SK-N-SH treated with all-trans-retinoic acid at 6 μM for 48 hours (cell line): ENCODE measurements at regions not wholly inside any gene's neighbourhood (a gene's known extent, or its start where the extent isn't known, plus 50 kb on each side); places are given as distances from the start of the nearest gene placed in this dataset.

Experiments used
- ATAC-seq: fragments of 200-7000 bp; cut with Tn5 transposase; 3 replicates; pipeline ENCODE4 v1.9.1; 2020; ENCODE audit warnings: mild to moderate bottlenecking, moderate library complexity
- ARNTL ChIP-seq: fragments of 450-650 bp; formaldehyde crosslinking; IDR thresholded peaks from 2 replicates; pipeline ENCODE4 v1.5.0; 2020; ENCODE audit warnings: low read depth, mild to moderate bottlenecking, moderate library complexity, borderline replicate concordance
- CSDC2 ChIP-seq: fragments of 250-450 bp; sonication (Bioruptor Pico); IDR thresholded peaks from 2 replicates; pipeline ENCODE4 v1.5.0; 2020; ENCODE audit warnings: mild to moderate bottlenecking, moderate library complexity
- GLIS3 ChIP-seq: fragments of 250-450 bp; sonication (Bioruptor Pico); IDR thresholded peaks from 2 replicates; pipeline ENCODE4 v1.5.0; 2020; ENCODE audit warnings: mild to moderate bottlenecking, moderate library complexity
- ISL1 ChIP-seq: fragments of 250-450 bp; sonication (Bioruptor Pico); IDR thresholded peaks from 2 replicates; pipeline ENCODE4 v2.1.2; 2022; ENCODE audit warnings: mild to moderate bottlenecking, moderate library complexity
- PATZ1 ChIP-seq: fragments of 250-450 bp; sonication (Bioruptor Pico); IDR thresholded peaks from 2 replicates; pipeline ENCODE4 v1.8.0; 2020; ENCODE audit warnings: mild to moderate bottlenecking, moderate library complexity, borderline replicate concordance
- PPARA ChIP-seq: fragments of 250-450 bp; sonication (Bioruptor Pico); IDR thresholded peaks from 2 replicates; pipeline ENCODE4 v1.5.0; 2020; ENCODE audit warnings: mild to moderate bottlenecking, borderline replicate concordance
- RARB ChIP-seq: fragments of 250-450 bp; sonication (Bioruptor Pico); IDR thresholded peaks from 2 replicates; pipeline ENCODE4 v1.8.0; 2021; ENCODE audit warnings: mild to moderate bottlenecking, moderate library complexity
- TCF4 ChIP-seq: fragments of 250-450 bp; sonication (Bioruptor Pico); IDR thresholded peaks from 2 replicates; pipeline ENCODE4 v1.8.0; 2021; ENCODE audit warnings: mild to moderate bottlenecking, moderate library complexity, borderline replicate concordance
- TOX ChIP-seq: fragments of 250-450 bp; sonication (Bioruptor Pico); IDR thresholded peaks from 2 replicates; pipeline ENCODE4 v1.8.0; 2021; ENCODE audit warnings: mild to moderate bottlenecking, moderate library complexity, borderline replicate concordance
- ZC3H10 ChIP-seq: fragments of 250-450 bp; sonication (Bioruptor Pico); IDR thresholded peaks from 2 replicates; pipeline ENCODE4 v1.5.1; 2021; ENCODE audit warnings: mild to moderate bottlenecking, moderate library complexity
- ZFP3 ChIP-seq: fragments of 250-450 bp; sonication (Bioruptor Pico); IDR thresholded peaks from 2 replicates; pipeline ENCODE4 v1.5.0; 2020; ENCODE audit warnings: mild to moderate bottlenecking, moderate library complexity
- ZFP30 ChIP-seq: fragments of 450-650 bp; formaldehyde crosslinking; IDR thresholded peaks from 2 replicates; pipeline ENCODE4 v1.5.0; 2022; ENCODE audit warnings: mild to moderate bottlenecking, moderate library complexity
- ZNF565 ChIP-seq: fragments of 450-650 bp; formaldehyde crosslinking; conservative IDR thresholded peaks from 2 replicates; pipeline ENCODE4 v1.5.0; 2020; ENCODE audit warnings: low read depth, mild to moderate bottlenecking, moderate library complexity
- ZNF70 ChIP-seq: fragments of 450-650 bp; formaldehyde crosslinking; IDR thresholded peaks from 2 replicates; pipeline ENCODE4 v1.5.0; 2020; ENCODE audit warnings: mild to moderate bottlenecking, moderate library complexity
- ZNF8 ChIP-seq: fragments of 450-650 bp; formaldehyde crosslinking; IDR thresholded peaks from 2 replicates; pipeline ENCODE4 v1.5.0; 2020; ENCODE audit warnings: mild to moderate bottlenecking, moderate library complexity
- TF ChIP-seq, protein P1 (sequence below): fragments of 250-450 bp; sonication (Bioruptor Pico); IDR thresholded peaks from 2 replicates; pipeline ENCODE4 v1.5.1; 2020; ENCODE audit warnings: low read depth, mild to moderate bottlenecking, moderate library complexity
- TF ChIP-seq, protein P2 (sequence below): fragments of 250-450 bp; sonication (Bioruptor Pico); IDR thresholded peaks from 2 replicates; pipeline ENCODE4 v1.5.0; 2020; ENCODE audit warnings: mild to moderate bottlenecking, moderate library complexity

DNA sequence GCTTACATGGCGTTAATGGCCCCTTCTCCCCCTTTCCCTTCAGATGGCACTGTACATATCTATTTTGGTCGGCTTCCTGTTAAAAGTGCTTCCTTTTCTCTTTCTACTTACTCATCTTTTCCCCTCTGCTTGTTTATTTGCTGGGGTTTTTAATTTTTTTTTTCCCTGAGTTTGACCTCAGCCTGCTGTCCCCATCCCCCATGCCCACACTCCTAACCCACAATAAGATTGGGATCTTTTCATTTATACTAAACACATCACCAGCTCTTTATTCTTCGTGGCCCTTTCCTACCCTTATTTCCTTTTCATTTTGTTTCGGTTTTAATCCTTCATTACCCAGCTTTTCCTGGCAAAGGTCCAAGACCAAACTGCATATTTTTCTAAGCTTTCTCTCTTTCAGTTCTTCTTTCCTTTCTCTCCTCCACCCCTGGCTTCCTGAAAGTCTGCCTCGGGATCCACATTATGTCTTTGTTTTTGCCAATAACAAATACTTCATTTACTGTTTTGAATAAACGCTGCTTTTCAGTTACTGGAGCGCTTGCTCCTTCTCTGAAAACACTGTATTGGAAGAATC, 152.0 kb upstream of the USP9X start (continued):
- TF ChIP-seq, protein P1, sequence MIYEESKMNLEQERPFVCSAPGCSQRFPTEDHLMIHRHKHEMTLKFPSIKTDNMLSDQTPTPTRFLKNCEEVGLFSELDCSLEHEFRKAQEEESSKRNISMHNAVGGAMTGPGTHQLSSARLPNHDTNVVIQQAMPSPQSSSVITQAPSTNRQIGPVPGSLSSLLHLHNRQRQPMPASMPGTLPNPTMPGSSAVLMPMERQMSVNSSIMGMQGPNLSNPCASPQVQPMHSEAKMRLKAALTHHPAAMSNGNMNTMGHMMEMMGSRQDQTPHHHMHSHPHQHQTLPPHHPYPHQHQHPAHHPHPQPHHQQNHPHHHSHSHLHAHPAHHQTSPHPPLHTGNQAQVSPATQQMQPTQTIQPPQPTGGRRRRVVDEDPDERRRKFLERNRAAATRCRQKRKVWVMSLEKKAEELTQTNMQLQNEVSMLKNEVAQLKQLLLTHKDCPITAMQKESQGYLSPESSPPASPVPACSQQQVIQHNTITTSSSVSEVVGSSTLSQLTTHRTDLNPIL, result no peak
- no peak for TF ChIP-seq PPARA (CRISPR knock-in tag)

- no peak for TF ChIP-seq CSDC2 (CRISPR knock-in tag)
- TF ChIP-seq ISL1 (CRISPR knock-in tag), result peak; percentile 78
- ATAC-seq, result peak; percentile 83
These were observed 151.4 kb upstream of the USP9X start for GRCh38 chrX:40933706-40934425.

GRCh38 chrX:40936827-40937226, 148.4 kb upstream of the USP9X start:
- TF ChIP-seq PPARA (CRISPR knock-in tag) (no peak), CSDC2 (CRISPR knock-in tag) (no peak)
- TF ChIP-seq, protein P2, sequence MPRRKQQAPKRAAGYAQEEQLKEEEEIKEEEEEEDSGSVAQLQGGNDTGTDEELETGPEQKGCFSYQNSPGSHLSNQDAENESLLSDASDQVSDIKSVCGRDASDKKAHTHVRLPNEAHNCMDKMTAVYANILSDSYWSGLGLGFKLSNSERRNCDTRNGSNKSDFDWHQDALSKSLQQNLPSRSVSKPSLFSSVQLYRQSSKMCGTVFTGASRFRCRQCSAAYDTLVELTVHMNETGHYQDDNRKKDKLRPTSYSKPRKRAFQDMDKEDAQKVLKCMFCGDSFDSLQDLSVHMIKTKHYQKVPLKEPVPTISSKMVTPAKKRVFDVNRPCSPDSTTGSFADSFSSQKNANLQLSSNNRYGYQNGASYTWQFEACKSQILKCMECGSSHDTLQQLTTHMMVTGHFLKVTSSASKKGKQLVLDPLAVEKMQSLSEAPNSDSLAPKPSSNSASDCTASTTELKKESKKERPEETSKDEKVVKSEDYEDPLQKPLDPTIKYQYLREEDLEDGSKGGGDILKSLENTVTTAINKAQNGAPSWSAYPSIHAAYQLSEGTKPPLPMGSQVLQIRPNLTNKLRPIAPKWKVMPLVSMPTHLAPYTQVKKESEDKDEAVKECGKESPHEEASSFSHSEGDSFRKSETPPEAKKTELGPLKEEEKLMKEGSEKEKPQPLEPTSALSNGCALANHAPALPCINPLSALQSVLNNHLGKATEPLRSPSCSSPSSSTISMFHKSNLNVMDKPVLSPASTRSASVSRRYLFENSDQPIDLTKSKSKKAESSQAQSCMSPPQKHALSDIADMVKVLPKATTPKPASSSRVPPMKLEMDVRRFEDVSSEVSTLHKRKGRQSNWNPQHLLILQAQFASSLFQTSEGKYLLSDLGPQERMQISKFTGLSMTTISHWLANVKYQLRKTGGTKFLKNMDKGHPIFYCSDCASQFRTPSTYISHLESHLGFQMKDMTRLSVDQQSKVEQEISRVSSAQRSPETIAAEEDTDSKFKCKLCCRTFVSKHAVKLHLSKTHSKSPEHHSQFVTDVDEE (CRISPR knock-in tag), result no peak
- ATAC-seq, result no peak

GRCh38 chrX:40938423-40938822, 146.8 kb upstream of the USP9X start:
- no peak for ATAC-seq
- TF ChIP-seq ZC3H10 (CRISPR knock-in tag) (no peak), ZFP3 (no peak), ZNF565 (CRISPR knock-in tag) (no peak), ZNF70 (CRISPR knock-in tag) (no peak), GLIS3 (CRISPR knock-in tag) (no peak), TOX (no peak), ZFP30 (CRISPR knock-in tag) (no peak), TCF4 (CRISPR knock-in tag) (no peak), ZNF8 (CRISPR knock-in tag) (no peak), CSDC2 (CRISPR knock-in tag) (no peak), PATZ1 (CRISPR knock-in tag) (no peak)
- TF ChIP-seq, protein P1, result no peak

DNA sequence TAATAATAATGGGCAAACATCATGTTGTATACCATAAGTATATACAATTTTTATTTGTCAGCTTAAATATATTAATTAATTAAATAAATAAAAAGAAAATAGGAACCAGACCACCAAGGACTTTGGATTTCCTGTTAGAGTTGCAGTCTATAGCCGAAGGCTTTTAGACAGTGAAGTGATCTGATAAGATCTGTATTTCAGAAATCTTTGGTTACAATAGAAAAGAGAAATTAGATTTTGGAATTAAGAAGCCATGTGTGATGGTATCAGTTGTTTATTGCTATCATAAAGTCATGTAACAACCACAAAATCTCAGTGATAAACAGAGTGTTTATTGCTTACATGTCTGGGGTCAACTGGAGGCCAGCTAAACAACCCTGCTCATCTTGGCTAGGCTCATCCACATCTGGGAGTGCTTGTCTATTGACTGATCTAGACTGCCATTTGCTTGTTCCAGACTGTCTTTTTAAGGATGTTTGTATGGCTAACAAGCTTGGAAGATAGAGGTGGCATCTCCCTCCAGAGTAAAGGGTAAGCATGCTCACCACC, 142.1 kb upstream of the USP9X start:
- TF ChIP-seq RARB (CRISPR knock-in tag) (no peak), PATZ1 (CRISPR knock-in tag) (no peak), TCF4 (CRISPR knock-in tag) (peak; percentile 74), ARNTL (CRISPR knock-in tag) (no peak), ZNF565 (CRISPR knock-in tag) (no peak)
- TF ChIP-seq, protein P2 (CRISPR knock-in tag), result peak; percentile 14; the same call in 1 of the 2 replicates
- ATAC-seq, result no peak
